ENCODE measurements at regions not wholly inside any gene's neighbourhood (a gene's known extent, or its start where the extent isn't known, plus 50 kb on each side); places are given as distances from the start of the nearest gene placed in this dataset.

GRCh38 chr4:89369581-89369980 is 62.0 kb upstream of the GPRIN3 start:
- Mint-ChIP-seq H3K36me3 (ENCODE audit: low read depth) (no peaks in the 10 kb centered on the region), H3K4me3 (no peak overlapping the region), H3K27me3 (no peaks in the 10 kb centered on the region), H3K4me1 (no peaks in the 10 kb centered on the region), H3K27ac (no peak overlapping the region)
- DNase-seq (no peak), ATAC-seq (no peak)
- H3K9me3 ChIP-seq (ENCODE audit: control insufficient read depth, low read length, poor library complexity, severe bottlenecking), result no peaks in the 10 kb centered on the region

- Mint-ChIP-seq H3K27me3 (no peaks in the 10 kb centered on the region), H3K4me3 (no peak overlapping the region), H3K36me3 (ENCODE audit: low read depth) (no peaks in the 10 kb centered on the region), H3K27ac (no peak overlapping the region), H3K4me1 (no peaks in the 10 kb centered on the region)
- no peak for DNase-seq
- no peaks in the 10 kb centered on the region for H3K9me3 ChIP-seq (ENCODE audit: control insufficient read depth, low read length, poor library complexity, severe bottlenecking)
- no peak for ATAC-seq
These were observed 61.3 kb upstream of the GPRIN3 start for GRCh38 chr4:89368861-89369260.

- Mint-ChIP-seq H3K4me3 (no peak overlapping the region), H3K4me1 (no peaks in the 10 kb centered on the region), H3K27ac (no peak overlapping the region), H3K36me3 (ENCODE audit: low read depth) (peaks cover 2% of the 10 kb centered on the region), H3K27me3 (peaks cover 4% of the 10 kb centered on the region)
- ATAC-seq (no peak), DNase-seq (no peak)
- no peaks in the 10 kb centered on the region for H3K9me3 ChIP-seq (ENCODE audit: control insufficient read depth, low read length, poor library complexity, severe bottlenecking)
These were observed 58.2 kb upstream of the GPRIN3 start for GRCh38 chr4:89365776-89366175.

GRCh38 chr4:89365375-89365774 is 57.8 kb upstream of the GPRIN3 start:
- no peaks in the 10 kb centered on the region for H3K9me3 ChIP-seq (ENCODE audit: control insufficient read depth, low read length, poor library complexity, severe bottlenecking)
- peaks cover 2% of the 10 kb centered on the region for H3K36me3 Mint-ChIP-seq (ENCODE audit: low read depth)
- no peak overlapping the region for H3K27ac Mint-ChIP-seq
- ATAC-seq, result no peak
- DNase-seq, result no peak
- H3K4me3 Mint-ChIP-seq, result no peak overlapping the region
- H3K27me3 Mint-ChIP-seq, result peaks cover 4% of the 10 kb centered on the region
- H3K4me1 Mint-ChIP-seq, result no peaks in the 10 kb centered on the region

GRCh38 chr4:89364541-89364940 is 56.9 kb upstream of the GPRIN3 start:
- H3K9me3 ChIP-seq (ENCODE audit: control insufficient read depth, low read length, poor library complexity, severe bottlenecking), result no peaks in the 10 kb centered on the region
- no peak for ATAC-seq
- Mint-ChIP-seq H3K27ac (no peak overlapping the region), H3K4me3 (no peak overlapping the region), H3K4me1 (no peaks in the 10 kb centered on the region), H3K36me3 (ENCODE audit: low read depth) (peaks cover 2% of the 10 kb centered on the region), H3K27me3 (peaks cover 9% of the 10 kb centered on the region)
- DNase-seq, result no peak

GRCh38 chr4:89363786-89364185 is 56.2 kb upstream of the GPRIN3 start:
- no peak for DNase-seq

GRCh38 chr4:89358935-89359638 is 51.5 kb upstream of the GPRIN3 start:
- Mint-ChIP-seq H3K27me3 (peaks cover 13% of the 10 kb centered on the region), H3K4me3 (no peak overlapping the region), H3K27ac (no peak overlapping the region)

More at GRCh38 chr4:89363786-89364185, 56.2 kb upstream of the GPRIN3 start:
- no peaks in the 10 kb centered on the region for H3K9me3 ChIP-seq (ENCODE audit: control insufficient read depth, low read length, poor library complexity, severe bottlenecking)
- no peak for ATAC-seq
- Mint-ChIP-seq H3K4me1 (no peaks in the 10 kb centered on the region), H3K27me3 (peaks cover 9% of the 10 kb centered on the region), H3K4me3 (no peak overlapping the region), H3K36me3 (ENCODE audit: low read depth) (peaks cover 2% of the 10 kb centered on the region), H3K27ac (no peak overlapping the region)

GRCh38 chr4:89357787-89358186 is 50.2 kb upstream of the GPRIN3 start:
- Mint-ChIP-seq H3K4me3 (no peak overlapping the region), H3K36me3 (ENCODE audit: low read depth) (peaks cover 2% of the 10 kb centered on the region), H3K27me3 (peaks cover 13% of the 10 kb centered on the region), H3K4me1 (peaks cover 2% of the 10 kb centered on the region), H3K27ac (no peak overlapping the region)
- H3K9me3 ChIP-seq (ENCODE audit: control insufficient read depth, low read length, poor library complexity, severe bottlenecking), result no peaks in the 10 kb centered on the region
- ATAC-seq (no peak), DNase-seq (no peak)

More at GRCh38 chr4:89358935-89359638, 51.5 kb upstream of the GPRIN3 start:
- peaks cover 2% of the 10 kb centered on the region for H3K4me1 Mint-ChIP-seq
- ATAC-seq (no peak), DNase-seq (no peak)
- no peaks in the 10 kb centered on the region for H3K9me3 ChIP-seq (ENCODE audit: control insufficient read depth, low read length, poor library complexity, severe bottlenecking)
- peaks cover 2% of the 10 kb centered on the region for H3K36me3 Mint-ChIP-seq (ENCODE audit: low read depth)

All from T-helper 17 cell (primary cell).